B cell (primary cell): ENCODE measurements at regions not wholly inside any gene's neighbourhood (a gene's known extent, or its start where the extent isn't known, plus 50 kb on each side); places are given as distances from the start of the nearest gene placed in this dataset.

ENCODE experiments used
- EZH2 ChIP-seq: IDR thresholded peaks from 2 replicates; pipeline ENCODE4 v1.6.1; 2012; ENCODE audit warnings: borderline replicate concordance, low read depth, mild to moderate bottlenecking, moderate library complexity, low read length; ENCODE audit not compliant: insufficient read depth, poor library complexity, severe bottlenecking
- TF ChIP-seq, protein P1 (sequence below): fragments of 200-600 bp; IDR thresholded peaks from one replicate; pipeline ENCODE4 v1.8.0; 2022; ENCODE audit warnings: antibody characterized with exemption, mild to moderate bottlenecking

DNA sequence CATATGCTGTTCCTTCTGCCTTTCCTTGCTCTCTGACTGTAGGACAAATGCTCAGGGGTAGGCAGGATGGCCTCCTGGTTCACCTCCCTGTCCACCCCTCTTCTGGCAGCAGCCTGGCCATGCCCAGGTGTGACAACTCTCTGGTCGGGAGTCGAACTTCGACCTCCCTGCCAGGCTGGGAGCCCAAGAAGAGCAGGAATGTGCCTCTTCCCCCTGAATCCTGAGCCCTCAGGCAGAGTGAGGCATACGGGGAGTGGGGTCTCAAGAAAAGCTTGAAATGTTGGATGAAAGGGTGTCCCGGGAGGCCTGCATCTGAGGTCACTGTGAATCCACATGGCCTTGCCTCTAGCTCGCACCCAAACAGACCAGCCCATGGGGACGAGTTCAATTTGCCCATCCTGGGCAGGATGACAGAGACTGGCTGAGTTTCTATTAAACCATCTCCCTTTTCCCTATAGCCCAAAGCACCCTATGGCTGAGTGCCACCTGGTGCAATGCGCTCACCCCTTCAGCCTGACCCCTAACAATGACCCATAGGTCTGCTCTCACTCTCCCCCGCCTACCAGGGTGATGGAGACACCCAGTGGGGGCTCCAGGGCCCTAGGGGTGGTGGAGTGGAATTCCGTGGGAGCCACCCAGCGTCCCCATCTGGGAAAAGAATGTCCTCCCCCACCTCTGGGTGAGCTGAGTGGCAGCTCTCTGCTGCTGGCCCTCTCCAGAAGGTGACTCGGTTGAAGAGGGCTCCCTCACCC lies 52.9 kb upstream of the DIO3 start:
- no peak for TF ChIP-seq EZH2
- TF ChIP-seq, protein P1, sequence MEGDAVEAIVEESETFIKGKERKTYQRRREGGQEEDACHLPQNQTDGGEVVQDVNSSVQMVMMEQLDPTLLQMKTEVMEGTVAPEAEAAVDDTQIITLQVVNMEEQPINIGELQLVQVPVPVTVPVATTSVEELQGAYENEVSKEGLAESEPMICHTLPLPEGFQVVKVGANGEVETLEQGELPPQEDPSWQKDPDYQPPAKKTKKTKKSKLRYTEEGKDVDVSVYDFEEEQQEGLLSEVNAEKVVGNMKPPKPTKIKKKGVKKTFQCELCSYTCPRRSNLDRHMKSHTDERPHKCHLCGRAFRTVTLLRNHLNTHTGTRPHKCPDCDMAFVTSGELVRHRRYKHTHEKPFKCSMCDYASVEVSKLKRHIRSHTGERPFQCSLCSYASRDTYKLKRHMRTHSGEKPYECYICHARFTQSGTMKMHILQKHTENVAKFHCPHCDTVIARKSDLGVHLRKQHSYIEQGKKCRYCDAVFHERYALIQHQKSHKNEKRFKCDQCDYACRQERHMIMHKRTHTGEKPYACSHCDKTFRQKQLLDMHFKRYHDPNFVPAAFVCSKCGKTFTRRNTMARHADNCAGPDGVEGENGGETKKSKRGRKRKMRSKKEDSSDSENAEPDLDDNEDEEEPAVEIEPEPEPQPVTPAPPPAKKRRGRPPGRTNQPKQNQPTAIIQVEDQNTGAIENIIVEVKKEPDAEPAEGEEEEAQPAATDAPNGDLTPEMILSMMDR, result no peak
